Left ventricle myocardium inferior (tissue), 1 donor: ENCODE measurements at regions not wholly inside any gene's neighbourhood (a gene's known extent, or its start where the extent isn't known, plus 50 kb on each side); places are given as distances from the start of the nearest gene placed in this dataset.

Experiments used
- DNase-seq: peaks from one replicate; pipeline ENCODE4 v3.0.0-alpha.2; 2020
- H3K27ac ChIP-seq: fragments of 200-600 bp; replicated peaks from 2 replicates; pipeline ENCODE4 v1.8.0; 2021
- H3K27me3 ChIP-seq: fragments of 200-600 bp; 2 replicates; pipeline ENCODE4 v1.8.0; 2021; ENCODE audit warnings: low read depth
- H3K36me3 ChIP-seq: fragments of 200-600 bp; 2 replicates; pipeline ENCODE4 v1.8.0; 2021
- H3K4me1 ChIP-seq: fragments of 200-600 bp; 2 replicates; pipeline ENCODE4 v1.8.0; 2021
- H3K4me3 ChIP-seq: fragments of 200-600 bp; 2 replicates; pipeline ENCODE4 v1.8.0; 2021; ENCODE audit warnings: mild to moderate bottlenecking, moderate library complexity
- H3K9me3 ChIP-seq: fragments of 200-600 bp; replicated peaks from 2 replicates; pipeline ENCODE4 v1.8.0; 2021
- CTCF ChIP-seq: fragments of 200-600 bp; IDR thresholded peaks from 2 replicates; pipeline ENCODE4 v1.8.0; 2021; ENCODE audit warnings: antibody characterized with exemption, mild to moderate bottlenecking, borderline replicate concordance
- intact Hi-C: fragments of 100-400 bp; cut with micrococcal nuclease; formaldehyde crosslinking; loops from one replicate; pipeline ENCODE4 v1.11.0; 2022
- donor health status: DM: no; HTN: yes; CAD: no; lungs with severe emphysema.

GRCh38 chr13:85411591-85411990 is 387.6 kb downstream of the SLITRK6 start:
- DNase-seq = no peak
- H3K4me3 ChIP-seq = no peak overlapping the region
- intact Hi-C loops = no loop called here
- H3K27ac ChIP-seq = no peak overlapping the region
- H3K27me3 ChIP-seq = no peaks in the 10 kb centered on the region
- no peaks in the 10 kb centered on the region for H3K4me1 ChIP-seq
- no peak for TF ChIP-seq CTCF
- H3K36me3 ChIP-seq = no peaks in the 10 kb centered on the region
- no peaks in the 10 kb centered on the region for H3K9me3 ChIP-seq

- TF ChIP-seq CTCF = no peak
- peaks cover under 1% of the 10 kb centered on the region for H3K9me3 ChIP-seq
- DNase-seq = no peak
- H3K27me3 ChIP-seq = no peaks in the 10 kb centered on the region
- H3K27ac ChIP-seq = no peak overlapping the region
- H3K4me1 ChIP-seq = no peaks in the 10 kb centered on the region
- H3K36me3 ChIP-seq = no peaks in the 10 kb centered on the region
- H3K4me3 ChIP-seq = no peak overlapping the region
- intact Hi-C loops = no loop called here
Measured at GRCh38 chr13:85408415-85408814, 390.8 kb downstream of the SLITRK6 start.

GRCh38 chr13:85406269-85406975 is 392.8 kb downstream of the SLITRK6 start:
- no peaks in the 10 kb centered on the region for H3K36me3 ChIP-seq
- DNase-seq = no peak
- H3K27ac ChIP-seq = no peak overlapping the region
- no peaks in the 10 kb centered on the region for H3K4me1 ChIP-seq
- intact Hi-C loops = no loop called here
- no peak overlapping the region for H3K4me3 ChIP-seq
- peaks cover 3% of the 10 kb centered on the region for H3K9me3 ChIP-seq
- TF ChIP-seq CTCF = no peak
- no peaks in the 10 kb centered on the region for H3K27me3 ChIP-seq

GRCh38 chr13:85405316-85405897 is 393.8 kb downstream of the SLITRK6 start:
- H3K9me3 ChIP-seq = peaks cover 3% of the 10 kb centered on the region
- no peaks in the 10 kb centered on the region for H3K36me3 ChIP-seq
- H3K4me3 ChIP-seq = no peak overlapping the region
- TF ChIP-seq CTCF = no peak
- DNase-seq = no peak
- H3K27ac ChIP-seq = no peak overlapping the region
- no peaks in the 10 kb centered on the region for H3K27me3 ChIP-seq
- intact Hi-C loops = no loop called here
- H3K4me1 ChIP-seq = no peaks in the 10 kb centered on the region

GRCh38 chr13:85386424-85386823 is 412.8 kb downstream of the SLITRK6 start:
- no peak for TF ChIP-seq CTCF
- intact Hi-C loops = no loop called here
- H3K4me1 ChIP-seq = no peaks in the 10 kb centered on the region
- H3K9me3 ChIP-seq = peaks cover 10% of the 10 kb centered on the region
- DNase-seq = no peak
- H3K27me3 ChIP-seq = no peaks in the 10 kb centered on the region
- H3K27ac ChIP-seq = no peak overlapping the region
- no peaks in the 10 kb centered on the region for H3K36me3 ChIP-seq
- H3K4me3 ChIP-seq = no peak overlapping the region
